ENCODE measurements at regions not wholly inside any gene's neighbourhood (a gene's known extent, or its start where the extent isn't known, plus 50 kb on each side); places are given as distances from the start of the nearest gene placed in this dataset.

DNA sequence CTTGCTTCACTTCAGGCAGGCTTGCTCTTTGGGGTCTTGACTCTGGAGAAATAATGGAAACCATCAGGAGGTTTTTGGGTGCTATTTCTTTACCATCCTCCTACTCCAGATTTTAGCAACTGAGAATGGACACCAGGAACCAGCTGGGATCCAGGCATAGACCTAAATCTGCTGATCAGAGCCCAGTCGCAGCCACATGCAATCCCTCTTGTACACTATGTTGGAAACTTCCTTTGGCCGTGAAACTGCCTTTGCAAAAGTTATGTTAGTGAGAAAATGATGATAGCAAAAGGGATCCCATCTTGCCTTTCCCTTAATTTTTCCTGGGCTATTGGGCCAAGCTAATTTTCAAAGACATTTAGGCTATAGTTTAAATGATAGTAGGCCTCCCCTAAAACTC is 158.8 kb upstream of the ARL4C start:
- TF ChIP-seq ZNF274 (IDR thresholded peaks at IDR 0.05; ENCODE audit: low read depth, low read length) (no peak), YY1 (IDR thresholded peaks at IDR 0.05; ENCODE audit: insufficient read depth, insufficient read length) (no peak), SUZ12 (IDR thresholded peaks at IDR 0.05; ENCODE audit: extremely low read depth, insufficient read depth, insufficient read length) (no peak)

Measured in NT2/D1 (cell line).